ENCODE measurements at regions not wholly inside any gene's neighbourhood (a gene's known extent, or its start where the extent isn't known, plus 50 kb on each side); places are given as distances from the start of the nearest gene placed in this dataset.

- Histone ChIP-seq H2AFZ (ENCODE audit: low read length) (no peak overlapping the region), H3K9me3 (ENCODE audit: insufficient read depth, low read depth, low read length) (no peaks in the 10 kb centered on the region), H3K27me3 (ENCODE audit: insufficient read depth, low read length, poor library complexity, severe bottlenecking) (no peaks in the 10 kb centered on the region), H3K79me2 (ENCODE audit: insufficient read depth, low read length) (no peaks in the 10 kb centered on the region), H3K9me2 (replicated peaks; ENCODE audit: low read depth, low read length) (no peaks in the 10 kb centered on the region), H3K36me3 (ENCODE audit: insufficient read depth, low read length) (no peaks in the 10 kb centered on the region), H3K4me1 (ENCODE audit: insufficient read depth, low read length, poor library complexity, severe bottlenecking) (no peaks in the 10 kb centered on the region), H3K9ac (ENCODE audit: low read depth, low read length, poor library complexity, severe bottlenecking) (no peak overlapping the region), H3F3A (ENCODE audit: low read depth) (no peaks in the 10 kb centered on the region), H4K20me1 (ENCODE audit: insufficient read depth, low read length, poor library complexity, severe bottlenecking) (no peaks in the 10 kb centered on the region), H3K4me2 (ENCODE audit: low read depth, low read length, poor library complexity, severe bottlenecking) (no peak overlapping the region), H3K4me3 (ENCODE audit: low read length, poor library complexity, severe bottlenecking) (no peak overlapping the region)
- TF ChIP-seq CTCF (conservative IDR thresholded peaks at IDR 0.05; ENCODE audit: low read length) (no peak), EZH2phosphoT487 (IDR thresholded peaks at IDR 0.05; ENCODE audit: borderline replicate concordance) (no peak)
These were observed 788.0 kb upstream of the GYPC start for GRCh38 chr2:125867908-125868307.

GRCh38 chr2:125870264-125870663, 785.7 kb upstream of the GYPC start:
- no peak overlapping the region for H2AFZ ChIP-seq (ENCODE audit: low read length)
- no peaks in the 10 kb centered on the region for H3F3A ChIP-seq (ENCODE audit: low read depth)
- no peaks in the 10 kb centered on the region for H3K4me1 ChIP-seq (ENCODE audit: insufficient read depth, low read length, poor library complexity, severe bottlenecking)

GRCh38 chr2:125870746-125871145, 785.2 kb upstream of the GYPC start:
- Histone ChIP-seq H3K4me2 (ENCODE audit: low read depth, low read length, poor library complexity, severe bottlenecking) (no peak overlapping the region), H3K36me3 (ENCODE audit: insufficient read depth, low read length) (no peaks in the 10 kb centered on the region), H3K9me3 (ENCODE audit: insufficient read depth, low read depth, low read length) (no peaks in the 10 kb centered on the region), H3K4me1 (ENCODE audit: insufficient read depth, low read length, poor library complexity, severe bottlenecking) (no peaks in the 10 kb centered on the region), H3K79me2 (ENCODE audit: insufficient read depth, low read length) (no peaks in the 10 kb centered on the region), H2AFZ (ENCODE audit: low read length) (no peak overlapping the region), H3K4me3 (ENCODE audit: low read length, poor library complexity, severe bottlenecking) (no peak overlapping the region), H3K27me3 (ENCODE audit: insufficient read depth, low read length, poor library complexity, severe bottlenecking) (no peaks in the 10 kb centered on the region), H4K20me1 (ENCODE audit: insufficient read depth, low read length, poor library complexity, severe bottlenecking) (no peaks in the 10 kb centered on the region), H3K9ac (ENCODE audit: low read depth, low read length, poor library complexity, severe bottlenecking) (no peak overlapping the region), H3F3A (ENCODE audit: low read depth) (no peaks in the 10 kb centered on the region), H3K9me2 (replicated peaks; ENCODE audit: low read depth, low read length) (no peaks in the 10 kb centered on the region)
- no peak for TF ChIP-seq EZH2phosphoT487 (IDR thresholded peaks at IDR 0.05; ENCODE audit: borderline replicate concordance)
- no peak for TF ChIP-seq CTCF (conservative IDR thresholded peaks at IDR 0.05; ENCODE audit: low read length)

More at GRCh38 chr2:125870264-125870663, 785.7 kb upstream of the GYPC start:
- H4K20me1 ChIP-seq (ENCODE audit: insufficient read depth, low read length, poor library complexity, severe bottlenecking), result no peaks in the 10 kb centered on the region
- no peaks in the 10 kb centered on the region for H3K36me3 ChIP-seq (ENCODE audit: insufficient read depth, low read length)
- H3K27me3 ChIP-seq (ENCODE audit: insufficient read depth, low read length, poor library complexity, severe bottlenecking), result no peaks in the 10 kb centered on the region
- no peaks in the 10 kb centered on the region for H3K9me2 ChIP-seq (replicated peaks; ENCODE audit: low read depth, low read length)
- H3K79me2 ChIP-seq (ENCODE audit: insufficient read depth, low read length), result no peaks in the 10 kb centered on the region
- H3K9ac ChIP-seq (ENCODE audit: low read depth, low read length, poor library complexity, severe bottlenecking), result no peak overlapping the region
- no peak for TF ChIP-seq CTCF (conservative IDR thresholded peaks at IDR 0.05; ENCODE audit: low read length)
- no peak for TF ChIP-seq EZH2phosphoT487 (IDR thresholded peaks at IDR 0.05; ENCODE audit: borderline replicate concordance)
- no peak overlapping the region for H3K4me3 ChIP-seq (ENCODE audit: low read length, poor library complexity, severe bottlenecking)
- no peaks in the 10 kb centered on the region for H3K9me3 ChIP-seq (ENCODE audit: insufficient read depth, low read depth, low read length)
- no peak overlapping the region for H3K4me2 ChIP-seq (ENCODE audit: low read depth, low read length, poor library complexity, severe bottlenecking)

Measured in Loucy (cell line).